ENCODE measurements at regions not wholly inside any gene's neighbourhood (a gene's known extent, or its start where the extent isn't known, plus 50 kb on each side); places are given as distances from the start of the nearest gene placed in this dataset.

GRCh38 chr15:93278783-93279182, 189.8 kb upstream of the RGMA start:
- Histone ChIP-seq H3K27ac (replicated peaks) (no peak overlapping the region), H3K4me3 (replicated peaks; ENCODE audit: insufficient read depth, low read length) (no peak overlapping the region), H3K27me3 (ENCODE audit: insufficient read depth, poor library complexity, severe bottlenecking) (no peaks in the 10 kb centered on the region)
- TF ChIP-seq POLR2AphosphoS5 (IDR thresholded peaks at IDR 0.05; ENCODE audit: low read depth) (no peak), GABPA (IDR thresholded peaks at IDR 0.05; ENCODE audit: low read depth) (no peak)
- no peak for DNase-seq (ENCODE audit: low read depth in 1 of 2, low spot score in 1 of 2)

- DNase-seq (ENCODE audit: low read depth in 1 of 2, low spot score in 1 of 2): no peak
- Histone ChIP-seq H3K4me3 (replicated peaks; ENCODE audit: insufficient read depth, low read length) (no peak overlapping the region), H3K27ac (replicated peaks) (no peak overlapping the region), H3K27me3 (ENCODE audit: insufficient read depth, poor library complexity, severe bottlenecking) (no peaks in the 10 kb centered on the region)
- no peak for TF ChIP-seq GABPA (IDR thresholded peaks at IDR 0.05; ENCODE audit: low read depth)
Observed at GRCh38 chr15:93278006-93278405, 189.0 kb upstream of the RGMA start.

- H3K27me3 ChIP-seq (ENCODE audit: insufficient read depth, poor library complexity, severe bottlenecking): no peaks in the 10 kb centered on the region
- no peak for TF ChIP-seq REST (IDR thresholded peaks at IDR 0.05; ENCODE audit: insufficient replicate concordance, low read depth)
- TF ChIP-seq POLR2AphosphoS5 (IDR thresholded peaks at IDR 0.05; ENCODE audit: low read depth): no peak
- TF ChIP-seq CTCF (IDR thresholded peaks at IDR 0.05; ENCODE audit: insufficient read depth, low read length): no peak
- TF ChIP-seq GABPA (IDR thresholded peaks at IDR 0.05; ENCODE audit: low read depth): no peak
- no peak for TF ChIP-seq SPI1 (IDR thresholded peaks at IDR 0.05; ENCODE audit: borderline replicate concordance, low read depth)
- no peak for DNase-seq (ENCODE audit: low read depth in 1 of 2, low spot score in 1 of 2)
- no peak overlapping the region for H3K27ac ChIP-seq (replicated peaks)
- no peak overlapping the region for H3K4me3 ChIP-seq (replicated peaks; ENCODE audit: insufficient read depth, low read length)
Observed at GRCh38 chr15:93274257-93274656, 185.2 kb upstream of the RGMA start.

GRCh38 chr15:93271871-93272270, 182.9 kb upstream of the RGMA start:
- TF ChIP-seq POLR2AphosphoS5 (IDR thresholded peaks at IDR 0.05; ENCODE audit: low read depth): no peak
- TF ChIP-seq GABPA (IDR thresholded peaks at IDR 0.05; ENCODE audit: low read depth): no peak
- no peak for TF ChIP-seq SPI1 (IDR thresholded peaks at IDR 0.05; ENCODE audit: borderline replicate concordance, low read depth)
- no peak overlapping the region for H3K27ac ChIP-seq (replicated peaks)
- H3K27me3 ChIP-seq (ENCODE audit: insufficient read depth, poor library complexity, severe bottlenecking): no peaks in the 10 kb centered on the region
- DNase-seq (ENCODE audit: low read depth in 1 of 2, low spot score in 1 of 2): no peak
- no peak overlapping the region for H3K4me3 ChIP-seq (replicated peaks; ENCODE audit: insufficient read depth, low read length)

- no peak overlapping the region for H3K4me3 ChIP-seq (replicated peaks; ENCODE audit: insufficient read depth, low read length)
- TF ChIP-seq POLR2AphosphoS5 (IDR thresholded peaks at IDR 0.05; ENCODE audit: low read depth) (no peak), GABPA (IDR thresholded peaks at IDR 0.05; ENCODE audit: low read depth) (no peak), SPI1 (IDR thresholded peaks at IDR 0.05; ENCODE audit: borderline replicate concordance, low read depth) (no peak), REST (IDR thresholded peaks at IDR 0.05; ENCODE audit: insufficient replicate concordance, low read depth) (no peak)
- DNase-seq (ENCODE audit: low read depth in 1 of 2, low spot score in 1 of 2): no peak
- no peaks in the 10 kb centered on the region for H3K27me3 ChIP-seq (ENCODE audit: insufficient read depth, poor library complexity, severe bottlenecking)
- H3K27ac ChIP-seq (replicated peaks): no peak overlapping the region
Observed at GRCh38 chr15:93270937-93271467, 182.0 kb upstream of the RGMA start.

GRCh38 chr15:93268066-93268465, 179.1 kb upstream of the RGMA start:
- H3K27ac ChIP-seq (replicated peaks): no peak overlapping the region
- no peaks in the 10 kb centered on the region for H3K27me3 ChIP-seq (ENCODE audit: insufficient read depth, poor library complexity, severe bottlenecking)
- DNase-seq (ENCODE audit: low read depth in 1 of 2, low spot score in 1 of 2): no peak
- TF ChIP-seq POLR2AphosphoS5 (IDR thresholded peaks at IDR 0.05; ENCODE audit: low read depth) (no peak), CTCF (IDR thresholded peaks at IDR 0.05; ENCODE audit: insufficient read depth, low read length) (no peak), GABPA (IDR thresholded peaks at IDR 0.05; ENCODE audit: low read depth) (no peak), SPI1 (IDR thresholded peaks at IDR 0.05; ENCODE audit: borderline replicate concordance, low read depth) (no peak), REST (IDR thresholded peaks at IDR 0.05; ENCODE audit: insufficient replicate concordance, low read depth) (no peak)
- no peak overlapping the region for H3K4me3 ChIP-seq (replicated peaks; ENCODE audit: insufficient read depth, low read length)

All from HL-60 (cell line).